ENCODE measurements at regions not wholly inside any gene's neighbourhood (a gene's known extent, or its start where the extent isn't known, plus 50 kb on each side); places are given as distances from the start of the nearest gene placed in this dataset.

- TF ChIP-seq EZH2 (IDR thresholded peaks at IDR 0.05; ENCODE audit: borderline replicate concordance, low read depth, low read length, poor library complexity, severe bottlenecking) (no peak), CTCF (conservative IDR thresholded peaks at IDR 0.05; ENCODE audit: low read depth, low read length) (no peak)
Measured at GRCh38 chr7:68058014-68058413, 1061.4 kb downstream of the TYW1 start.

All from A673 (cell line).